DOHH2 (cell line): ENCODE measurements at regions not wholly inside any gene's neighbourhood (a gene's known extent, or its start where the extent isn't known, plus 50 kb on each side); places are given as distances from the start of the nearest gene placed in this dataset.
"Not testable (repeated sequence)": the region's sequence is repeated elsewhere in the genome, so short reads cannot be mapped to it uniquely, and the experiment has no call there.

Experiments used
- H3F3A ChIP-seq: fragments of 200-600 bp; sonication (generic), shearing (Covaris generic); 2 replicates; pipeline ENCODE4 v1.6.0; 2016; ENCODE audit warnings: antibody characterized with exemption, mild to moderate bottlenecking; ENCODE audit not compliant: control insufficient read depth, insufficient read depth
- H3K27ac ChIP-seq: fragments of 200-600 bp; sonication (generic); 2 replicates; pipeline ENCODE4 v1.5.1; 2014; ENCODE audit warnings: low read depth, mild to moderate bottlenecking, low read length, moderate library complexity
- H3K27me3 ChIP-seq: fragments of 200-600 bp; sonication (generic); 2 replicates; pipeline ENCODE4 v1.6.1; 2014; ENCODE audit warnings: mild to moderate bottlenecking, low read length, mixed read lengths; ENCODE audit not compliant: control insufficient read depth
- H3K36me3 ChIP-seq: fragments of 200-600 bp; sonication (generic); 2 replicates; pipeline ENCODE4 v1.6.1; 2014; ENCODE audit warnings: mild to moderate bottlenecking, low read length, moderate library complexity, mixed read lengths; ENCODE audit not compliant: control insufficient read depth
- H3K4me1 ChIP-seq: fragments of 200-600 bp; sonication (generic); 2 replicates; pipeline ENCODE4 v1.6.1; 2014; ENCODE audit warnings: mild to moderate bottlenecking, low read length, mixed read lengths; ENCODE audit not compliant: control insufficient read depth
- H3K4me2 ChIP-seq: fragments of 200-600 bp; sonication (generic); 2 replicates; pipeline ENCODE4 v1.6.0; 2014; ENCODE audit warnings: mild to moderate bottlenecking, low read length, moderate library complexity
- H3K4me3 ChIP-seq: fragments of 200-600 bp; sonication (generic); 2 replicates; pipeline ENCODE4 v1.5.1; 2014; ENCODE audit warnings: mild to moderate bottlenecking, low read length, mixed read lengths
- H3K79me2 ChIP-seq: fragments of 200-600 bp; sonication (generic); 2 replicates; pipeline ENCODE4 v1.6.1; 2014; ENCODE audit warnings: mild to moderate bottlenecking, low read length, mixed read lengths; ENCODE audit not compliant: control insufficient read depth
- H3K9me2 ChIP-seq: fragments of 200-600 bp; sonication (generic); replicated peaks from 2 replicates; pipeline ENCODE4 v1.6.1; 2014; ENCODE audit warnings: mild to moderate bottlenecking, low read length, mixed read lengths; ENCODE audit not compliant: control insufficient read depth
- H3K9me3 ChIP-seq: fragments of 200-600 bp; sonication (generic); 2 replicates; pipeline ENCODE4 v1.6.1; 2014; ENCODE audit warnings: antibody characterized with exemption, low read length, mixed read lengths; ENCODE audit not compliant: control insufficient read depth, insufficient read depth
- H4K20me1 ChIP-seq: fragments of 200-600 bp; sonication (generic); 2 replicates; pipeline ENCODE4 v1.6.0; 2014; ENCODE audit warnings: low read depth, mild to moderate bottlenecking, antibody characterized with exemption, low read length, moderate library complexity; ENCODE audit not compliant: control insufficient read depth, insufficient read depth
- CTCF ChIP-seq: fragments of 200-600 bp; sonication (generic); IDR thresholded peaks from one replicate; pipeline ENCODE4 v1.5.1; 2014; ENCODE audit warnings: antibody characterized with exemption, mild to moderate bottlenecking, low read depth, low read length; ENCODE audit not compliant: poor library complexity, severe bottlenecking
- EZH2phosphoT487 ChIP-seq: fragments of 200-600 bp; sonication (generic); IDR thresholded peaks from 2 replicates; pipeline ENCODE4 v1.6.1; 2017; ENCODE audit warnings: borderline replicate concordance, mild to moderate bottlenecking, antibody characterized with exemption, low read length, moderate library complexity, mixed read lengths

GRCh38 chr6:48389146-48390043 is 278.4 kb upstream of the PTCHD4 start:
- no peaks in the 10 kb centered on the region for H3K4me1 ChIP-seq
- H3K27me3 ChIP-seq = no peaks in the 10 kb centered on the region
- H3F3A ChIP-seq = no peaks in the 10 kb centered on the region
- no peaks in the 10 kb centered on the region for H3K36me3 ChIP-seq
- no peaks in the 10 kb centered on the region for H3K9me3 ChIP-seq
- H4K20me1 ChIP-seq = no peaks in the 10 kb centered on the region
- no peaks in the 10 kb centered on the region for H3K79me2 ChIP-seq
- H3K4me2 ChIP-seq = no peak overlapping the region
- no peaks in the 10 kb centered on the region; the same call in 1 of the 2 replicates for H3K9me2 ChIP-seq
- H3K4me3 ChIP-seq = no peak overlapping the region
- TF ChIP-seq EZH2phosphoT487 (no peak), CTCF (no peak)
- no peak overlapping the region for H3K27ac ChIP-seq

GRCh38 chr6:48388044-48388443 is 277.0 kb upstream of the PTCHD4 start:
- H3K36me3 ChIP-seq = no peaks in the 10 kb centered on the region
- TF ChIP-seq EZH2phosphoT487 = no peak
- no peak for TF ChIP-seq CTCF
- no peaks in the 10 kb centered on the region for H3K4me1 ChIP-seq
- no peaks in the 10 kb centered on the region for H4K20me1 ChIP-seq
- H3K27ac ChIP-seq = no peak overlapping the region
- H3K4me3 ChIP-seq = no peak overlapping the region
- no peaks in the 10 kb centered on the region for H3K27me3 ChIP-seq
- no peaks in the 10 kb centered on the region for H3F3A ChIP-seq
- H3K4me2 ChIP-seq = no peak overlapping the region
- H3K9me3 ChIP-seq = no peaks in the 10 kb centered on the region
- no peaks in the 10 kb centered on the region for H3K9me2 ChIP-seq
- no peaks in the 10 kb centered on the region for H3K79me2 ChIP-seq

- Histone ChIP-seq H3K36me3 (no peaks in the 10 kb centered on the region), H3K4me1 (no peaks in the 10 kb centered on the region), H3K9me3 (no peaks in the 10 kb centered on the region), H3F3A (no peaks in the 10 kb centered on the region), H3K79me2 (no peaks in the 10 kb centered on the region), H3K27me3 (no peaks in the 10 kb centered on the region), H3K4me2 (no peak overlapping the region), H3K27ac (no peak overlapping the region), H3K4me3 (no peak overlapping the region), H3K9me2 (no peaks in the 10 kb centered on the region), H4K20me1 (no peaks in the 10 kb centered on the region)
- no peak for TF ChIP-seq EZH2phosphoT487
Observed at GRCh38 chr6:48378884-48379407, 267.9 kb upstream of the PTCHD4 start.

- no peaks in the 10 kb centered on the region for H4K20me1 ChIP-seq
- no peaks in the 10 kb centered on the region for H3F3A ChIP-seq
- H3K36me3 ChIP-seq = no peaks in the 10 kb centered on the region
- H3K4me3 ChIP-seq = no peak overlapping the region
- no peak for TF ChIP-seq CTCF
- no peaks in the 10 kb centered on the region for H3K9me3 ChIP-seq
- no peak overlapping the region for H3K27ac ChIP-seq
- no peaks in the 10 kb centered on the region for H3K79me2 ChIP-seq
- no peaks in the 10 kb centered on the region for H3K4me1 ChIP-seq
- H3K9me2 ChIP-seq = no peaks in the 10 kb centered on the region
- no peaks in the 10 kb centered on the region for H3K27me3 ChIP-seq
- H3K4me2 ChIP-seq = no peak overlapping the region
Observed at GRCh38 chr6:48377115-48377514, 266.1 kb upstream of the PTCHD4 start.

- H3K79me2 ChIP-seq, H3K4me3 ChIP-seq, H3K9me3 ChIP-seq, H3K4me1 ChIP-seq, H3K36me3 ChIP-seq, H3K27ac ChIP-seq, H3F3A ChIP-seq, H3K9me2 ChIP-seq, H3K4me2 ChIP-seq, H4K20me1 ChIP-seq, H3K27me3 ChIP-seq: not testable (repeated sequence)
Observed at GRCh38 chr6:48371226-48371625, 260.2 kb upstream of the PTCHD4 start.
